CD14-positive monocyte (primary cell): ENCODE measurements at regions not wholly inside any gene's neighbourhood (a gene's known extent, or its start where the extent isn't known, plus 50 kb on each side); places are given as distances from the start of the nearest gene placed in this dataset.

Source experiments
- DNase-seq, 3 donors: peaks; one replicate each; pipeline ENCODE4 v3.0.0-alpha.2; 2011 to 2022
- H2AFZ ChIP-seq: 2 replicates; pipeline ENCODE4 v1.6.0; 2012; ENCODE audit warnings: mild to moderate bottlenecking, low read depth, low read length, inconsistent platforms; ENCODE audit not compliant: insufficient read depth, poor library complexity, severe bottlenecking
- H3K27ac ChIP-seq, 2 donors: 1 replicate in 1 of 2; 2 replicates in 1 of 2; pipeline ENCODE4 v1.5.1; 2012 to 2013; ENCODE audit warnings: low read length in 2 of 2, control low read depth in 1 of 2, inconsistent platforms in 1 of 2, low read depth in 1 of 2, mild to moderate bottlenecking in 1 of 2
- H3K27me3 ChIP-seq, 2 donors: one replicate each; pipeline versions ENCODE4 v1.6.0 to v1.6.1; 2011 to 2013; ENCODE audit warnings: low read length in 2 of 2; ENCODE audit not compliant: control insufficient read depth in 2 of 2, insufficient read depth in 2 of 2
- H3K36me3 ChIP-seq, 2 donors: replicated peaks in 1 of 2; 1 replicate in 1 of 2; 2 replicates in 1 of 2; pipeline versions ENCODE4 v1.5.1 to v1.6.1; 2012 to 2013; ENCODE audit warnings: low read length in 2 of 2, control low read depth in 1 of 2, inconsistent platforms in 1 of 2, mild to moderate bottlenecking in 1 of 2; ENCODE audit not compliant: insufficient read depth in 2 of 2, control insufficient read depth in 1 of 2
- H3K4me1 ChIP-seq, 2 donors: 1 replicate in 1 of 2; 2 replicates in 1 of 2; pipeline versions ENCODE4 v1.5.1 to v1.6.1; 2012 to 2013; ENCODE audit warnings: low read length in 2 of 2, control low read depth in 1 of 2, inconsistent platforms in 1 of 2, mild to moderate bottlenecking in 1 of 2, moderate library complexity in 1 of 2; ENCODE audit not compliant: insufficient read depth in 2 of 2, control insufficient read depth in 1 of 2
- H3K4me2 ChIP-seq: replicated peaks from 2 replicates; pipeline ENCODE3; 2012; ENCODE audit warnings: low read length, moderate library complexity, mild to moderate bottlenecking; ENCODE audit not compliant: poor library complexity, severe bottlenecking; ENCODE audit errors: extremely low read depth
- H3K4me3 ChIP-seq, 3 experiments: fragments of 200-600 bp in 1 of 3; sonication (generic) in 1 of 3; replicated peaks in 1 of 3; 1 replicate in 2 of 3; 2 replicates in 1 of 3; pipeline ENCODE4 v1.5.1; 2011 to 2013; ENCODE audit warnings: low read length in 3 of 3, mild to moderate bottlenecking in 3 of 3, control low read depth in 2 of 3, low read depth in 2 of 3, inconsistent platforms in 1 of 3, moderate library complexity in 1 of 3
- H3K79me2 ChIP-seq: 2 replicates; pipeline ENCODE4 v1.6.0; 2012; ENCODE audit warnings: mild to moderate bottlenecking, control low read depth, inconsistent platforms, low read length, moderate library complexity; ENCODE audit not compliant: insufficient read depth
- H3K9ac ChIP-seq: 2 replicates; pipeline ENCODE4 v1.6.0; 2017; ENCODE audit warnings: low read length, mild to moderate bottlenecking; ENCODE audit not compliant: insufficient read depth, poor library complexity, severe bottlenecking
- H3K9me3 ChIP-seq, 2 donors: replicated peaks in 1 of 2; 1 replicate in 1 of 2; 2 replicates in 1 of 2; pipeline versions ENCODE4 v1.5.1 to v1.6.1; 2012 to 2013; ENCODE audit warnings: low read length in 2 of 2, control low read depth in 1 of 2; ENCODE audit not compliant: control insufficient read depth in 1 of 2, insufficient read depth in 1 of 2
- H4K20me1 ChIP-seq: 2 replicates; pipeline ENCODE4 v1.6.0; 2012; ENCODE audit warnings: mild to moderate bottlenecking, low read length, control low read depth, moderate library complexity; ENCODE audit not compliant: insufficient read depth
- H3K27ac Mint-ChIP-seq, 7 donors: one replicate each; pipeline ENCODE4 v1.8.0; 2020; ENCODE audit warnings: mild to moderate bottlenecking in 7 of 7, mixed read lengths in 7 of 7, moderate library complexity in 6 of 7, inconsistent platforms in 2 of 7
- H3K27me3 Mint-ChIP-seq, 3 donors: one replicate each; pipeline ENCODE4 v1.8.0; 2021 to 2022; ENCODE audit warnings: low read depth in 3 of 3, mild to moderate bottlenecking in 3 of 3, mixed read lengths in 3 of 3, moderate library complexity in 3 of 3, inconsistent platforms in 1 of 3
- H3K36me3 Mint-ChIP-seq, 2 donors: one replicate each; pipeline ENCODE4 v1.8.0; 2020; ENCODE audit warnings: mixed read lengths in 2 of 2, inconsistent platforms in 1 of 2, mild to moderate bottlenecking in 1 of 2
- H3K4me1 Mint-ChIP-seq: one replicate; pipeline ENCODE4 v1.8.0; 2020; ENCODE audit warnings: mild to moderate bottlenecking, mixed read lengths
- H3K4me3 Mint-ChIP-seq, 2 donors: one replicate each; pipeline ENCODE4 v1.8.0; 2020; ENCODE audit warnings: mild to moderate bottlenecking in 2 of 2, mixed read lengths in 2 of 2, moderate library complexity in 1 of 2
- H3K9me3 Mint-ChIP-seq, 7 donors: one replicate each; pipeline ENCODE4 v1.8.0; 2020 to 2022; ENCODE audit warnings: mixed read lengths in 7 of 7, mild to moderate bottlenecking in 6 of 7, moderate library complexity in 6 of 7, inconsistent platforms in 2 of 7
- WGBS: methylation state at CpG from one replicate; pipeline ENCODE4 v1.1.5; 2013; ENCODE audit warnings: missing lambda C conversion rate; ENCODE audit not compliant: insufficient coverage; 5-methylcytosine and 5-hydroxymethylcytosine counted together
- intact Hi-C, 2 donors: fragments of 100-400 bp; cut with micrococcal nuclease; formaldehyde crosslinking; loops; one replicate each; pipeline versions ENCODE4 v1.15.0 to v1.15.1; 2023
- TF ChIP-seq, protein P1 (sequence below): fragments of 200-600 bp; IDR thresholded peaks from one replicate; pipeline ENCODE4 v1.8.0; 2022; ENCODE audit warnings: antibody characterized with exemption, mild to moderate bottlenecking

DNA sequence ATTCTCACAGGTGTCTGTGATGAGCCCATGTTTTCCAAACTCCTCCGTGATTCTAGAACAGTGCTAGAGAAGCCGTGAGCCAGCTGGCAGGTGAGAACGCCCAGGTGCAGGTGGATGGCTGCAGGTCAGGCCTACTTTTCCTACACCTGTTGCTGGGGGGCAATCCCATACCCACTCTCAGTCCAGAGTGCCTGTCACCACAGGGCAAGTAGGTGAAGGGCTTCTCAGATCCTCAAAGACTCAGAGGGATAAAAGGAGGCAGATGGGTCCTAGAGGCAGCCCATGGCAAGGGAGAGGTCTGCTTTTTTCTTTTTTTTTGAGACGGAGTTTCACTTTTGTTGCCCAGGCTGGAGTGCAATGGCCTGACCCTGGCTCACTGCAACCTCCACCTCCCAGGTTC lies 50.7 kb upstream of the H6PD start:
- H3K9ac ChIP-seq: no peak overlapping the region
- DNase-seq: no peak
- H3K9me3 Mint-ChIP-seq: peaks cover 0 to 9% (median 0%) of the 10 kb centered on the region in 7 donors
- H3K36me3 ChIP-seq: no peaks in the 10 kb centered on the region
- H3K36me3 Mint-ChIP-seq: no peaks in the 10 kb centered on the region
- no peak overlapping the region for H2AFZ ChIP-seq
- H3K4me1 ChIP-seq: peaks cover 36 to 44% of the 10 kb centered on the region in 2 donors
- H3K4me3 Mint-ChIP-seq: peak overlapping the region in 1 of 2 donors; percentile 78
- intact Hi-C loops: loop anchor here in 1 of 2 donors (5.0 kb wide), 1 partner anchor 47 kb away; no protein-coding TSS in a partner anchor
- H3K79me2 ChIP-seq: no peaks in the 10 kb centered on the region
- peaks cover 5 to 9% of the 10 kb centered on the region in 2 donors for H3K9me3 ChIP-seq
- H3K4me2 ChIP-seq: no peak overlapping the region
- H3K27me3 ChIP-seq: peaks cover 11 to 44% of the 10 kb centered on the region in 2 donors
- 81% methylated on average over 3 of the region's 4 CpGs for WGBS
- H3K27ac Mint-ChIP-seq: peak overlapping the region in 1 of 7 donors; percentile 31
- H3K4me1 Mint-ChIP-seq: peaks cover 29% of the 10 kb centered on the region
- no peaks in the 10 kb centered on the region for H4K20me1 ChIP-seq
- TF ChIP-seq, protein P1, sequence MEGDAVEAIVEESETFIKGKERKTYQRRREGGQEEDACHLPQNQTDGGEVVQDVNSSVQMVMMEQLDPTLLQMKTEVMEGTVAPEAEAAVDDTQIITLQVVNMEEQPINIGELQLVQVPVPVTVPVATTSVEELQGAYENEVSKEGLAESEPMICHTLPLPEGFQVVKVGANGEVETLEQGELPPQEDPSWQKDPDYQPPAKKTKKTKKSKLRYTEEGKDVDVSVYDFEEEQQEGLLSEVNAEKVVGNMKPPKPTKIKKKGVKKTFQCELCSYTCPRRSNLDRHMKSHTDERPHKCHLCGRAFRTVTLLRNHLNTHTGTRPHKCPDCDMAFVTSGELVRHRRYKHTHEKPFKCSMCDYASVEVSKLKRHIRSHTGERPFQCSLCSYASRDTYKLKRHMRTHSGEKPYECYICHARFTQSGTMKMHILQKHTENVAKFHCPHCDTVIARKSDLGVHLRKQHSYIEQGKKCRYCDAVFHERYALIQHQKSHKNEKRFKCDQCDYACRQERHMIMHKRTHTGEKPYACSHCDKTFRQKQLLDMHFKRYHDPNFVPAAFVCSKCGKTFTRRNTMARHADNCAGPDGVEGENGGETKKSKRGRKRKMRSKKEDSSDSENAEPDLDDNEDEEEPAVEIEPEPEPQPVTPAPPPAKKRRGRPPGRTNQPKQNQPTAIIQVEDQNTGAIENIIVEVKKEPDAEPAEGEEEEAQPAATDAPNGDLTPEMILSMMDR: no peak
- no peak overlapping the region for H3K4me3 ChIP-seq
- no peak overlapping the region for H3K27ac ChIP-seq
- H3K27me3 Mint-ChIP-seq: peaks cover 23 to 58% (median 41%) of the 10 kb centered on the region in 3 donors

DNA sequence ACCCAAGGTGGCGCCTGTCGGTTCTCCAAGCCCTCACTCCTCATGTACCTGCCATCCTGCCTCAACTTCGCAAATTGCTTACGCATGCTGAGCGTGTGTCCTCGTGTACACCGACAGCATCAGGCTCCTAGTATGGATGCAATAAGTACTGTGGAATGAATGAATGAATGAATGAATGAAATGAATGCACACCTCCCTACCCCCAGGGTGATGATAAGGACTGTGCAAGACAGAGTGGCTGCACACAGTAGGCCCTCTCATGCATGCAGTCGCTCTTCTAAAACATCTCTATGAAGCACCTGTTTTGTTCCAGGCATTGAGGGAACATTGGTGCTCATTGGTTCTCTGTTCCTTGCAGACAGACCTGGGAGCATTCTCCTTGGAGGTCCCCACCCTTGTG lies 49.8 kb upstream of the H6PD start:
- Histone ChIP-seq H3K79me2 (no peaks in the 10 kb centered on the region), H3K9ac (no peak overlapping the region), H4K20me1 (no peaks in the 10 kb centered on the region), H2AFZ (no peak overlapping the region), H3K36me3 (no peaks in the 10 kb centered on the region), H3K27me3 (peaks cover 11 to 44% of the 10 kb centered on the region in 2 donors), H3K27ac (no peak overlapping the region), H3K9me3 (peaks cover 5 to 9% of the 10 kb centered on the region in 2 donors), H3K4me2 (no peak overlapping the region), H3K4me3 (no peak overlapping the region), H3K4me1 (peaks cover 28 to 36% of the 10 kb centered on the region in 2 donors)
- Mint-ChIP-seq H3K4me3 (peak overlapping the region in 1 of 2 donors; percentile 78), H3K36me3 (no peaks in the 10 kb centered on the region), H3K9me3 (peaks cover 0 to 9% (median 0%) of the 10 kb centered on the region in 7 donors), H3K27me3 (peaks cover 21 to 58% (median 38%) of the 10 kb centered on the region in 3 donors), H3K4me1 (peaks cover 23% of the 10 kb centered on the region), H3K27ac (no peak overlapping the region)
- WGBS: no CpG with 5 or more reads among the region's 8 CpGs
- DNase-seq: no peak
- TF ChIP-seq, protein P1: no peak
- intact Hi-C loops: loop anchor here in 1 of 2 donors (5.0 kb wide), 1 partner anchor 47 kb away; no protein-coding TSS in a partner anchor
